ENCODE measurements at regions not wholly inside any gene's neighbourhood (a gene's known extent, or its start where the extent isn't known, plus 50 kb on each side); places are given as distances from the start of the nearest gene placed in this dataset.

GRCh38 chr7:21023841-21024484, 237.3 kb upstream of the SP8 start:
- DNase-seq (ENCODE audit: extremely low spot score, insufficient read length, low read depth): no peak
- FAIRE-seq: no peak

- DNase-seq (ENCODE audit: extremely low spot score, insufficient read length, low read depth) (no peak), FAIRE-seq (no peak)
Measured at GRCh38 chr7:21024485-21024867, 237.8 kb upstream of the SP8 start.

- DNase-seq (ENCODE audit: extremely low spot score, insufficient read length, low read depth): no peak
- FAIRE-seq: no peak
Measured at GRCh38 chr7:21028186-21028585, 241.5 kb upstream of the SP8 start.

- DNase-seq (ENCODE audit: extremely low spot score, insufficient read length, low read depth) (no peak), FAIRE-seq (no peak)
Measured at GRCh38 chr7:21028599-21028998, 241.9 kb upstream of the SP8 start.

- FAIRE-seq (no peak), DNase-seq (ENCODE audit: extremely low spot score, insufficient read length, low read depth) (no peak)
Measured at GRCh38 chr7:21029006-21029405, 242.3 kb upstream of the SP8 start.

GRCh38 chr7:21030237-21030871, 243.7 kb upstream of the SP8 start:
- no peak for FAIRE-seq

GRCh38 chr7:21041252-21041651, 254.6 kb upstream of the SP8 start:
- FAIRE-seq: no peak
- DNase-seq (ENCODE audit: extremely low spot score, insufficient read length, low read depth): no peak

More at GRCh38 chr7:21030237-21030871, 243.7 kb upstream of the SP8 start:
- DNase-seq (ENCODE audit: extremely low spot score, insufficient read length, low read depth): no peak

- FAIRE-seq (no peak), DNase-seq (ENCODE audit: extremely low spot score, insufficient read length, low read depth) (no peak)
Measured at GRCh38 chr7:21041666-21042065, 255.0 kb upstream of the SP8 start.

GRCh38 chr7:21044384-21044783, 257.7 kb upstream of the SP8 start:
- DNase-seq (ENCODE audit: extremely low spot score, insufficient read length, low read depth) (no peak), FAIRE-seq (no peak)

- FAIRE-seq (no peak), DNase-seq (ENCODE audit: extremely low spot score, insufficient read length, low read depth) (no peak)
Measured at GRCh38 chr7:21044913-21045568, 258.4 kb upstream of the SP8 start.

GRCh38 chr7:21051865-21052264, 265.2 kb upstream of the SP8 start:
- DNase-seq (ENCODE audit: extremely low spot score, insufficient read length, low read depth) (no peak), FAIRE-seq (no peak)

GRCh38 chr7:21054427-21055112, 267.9 kb upstream of the SP8 start:
- FAIRE-seq (no peak), DNase-seq (ENCODE audit: extremely low spot score, insufficient read length, low read depth) (no peak)

- FAIRE-seq (no peak), DNase-seq (ENCODE audit: extremely low spot score, insufficient read length, low read depth) (no peak)
Measured at GRCh38 chr7:21059069-21059468, 272.4 kb upstream of the SP8 start.

- no peak for DNase-seq (ENCODE audit: extremely low spot score, insufficient read length, low read depth)
- no peak for FAIRE-seq
Measured at GRCh38 chr7:21063106-21063505, 276.4 kb upstream of the SP8 start.

GRCh38 chr7:21064698-21065648, 278.3 kb upstream of the SP8 start:
- no peak for FAIRE-seq
- DNase-seq (ENCODE audit: extremely low spot score, insufficient read length, low read depth): no peak

- FAIRE-seq (no peak), DNase-seq (ENCODE audit: extremely low spot score, insufficient read length, low read depth) (no peak)
Measured at GRCh38 chr7:21066221-21066620, 279.5 kb upstream of the SP8 start.

- DNase-seq (ENCODE audit: extremely low spot score, insufficient read length, low read depth) (no peak), FAIRE-seq (no peak)
Measured at GRCh38 chr7:21067216-21067615, 280.5 kb upstream of the SP8 start.

GRCh38 chr7:21070571-21071090, 283.9 kb upstream of the SP8 start:
- peak; percentile 71 for FAIRE-seq

More at GRCh38 chr7:21070571-21071090, 283.9 kb upstream of the SP8 start:
- DNase-seq (ENCODE audit: extremely low spot score, insufficient read length, low read depth): no peak
